ENCODE measurements at regions not wholly inside any gene's neighbourhood (a gene's known extent, or its start where the extent isn't known, plus 50 kb on each side); places are given as distances from the start of the nearest gene placed in this dataset.

GRCh38 chr2:7887441-7887840 lies 794.4 kb upstream of the ID2 start:
- no peak for TF ChIP-seq POLR2AphosphoS5 (IDR thresholded peaks at IDR 0.05; ENCODE audit: low read depth, low read length)
- TF ChIP-seq FOXP2 (optimal IDR thresholded peaks at IDR 0.05; ENCODE audit: borderline replicate concordance, extremely low read depth, extremely low read length, insufficient read depth): no peak
- no peak for TF ChIP-seq REST (IDR thresholded peaks at IDR 0.05; ENCODE audit: insufficient read depth in 1 of 2, low read depth in 2 of 2, low read length in 2 of 2)
- no peak for TF ChIP-seq SIN3A (IDR thresholded peaks at IDR 0.05; ENCODE audit: borderline replicate concordance, insufficient read depth, low read length)
- TF ChIP-seq TAF1 (IDR thresholded peaks at IDR 0.05; ENCODE audit: borderline replicate concordance, insufficient read depth, low read length): no peak

GRCh38 chr2:7888876-7889275 lies 793.0 kb upstream of the ID2 start:
- no peak for TF ChIP-seq SIN3A (IDR thresholded peaks at IDR 0.05; ENCODE audit: borderline replicate concordance, insufficient read depth, low read length)
- no peak for TF ChIP-seq POLR2AphosphoS5 (IDR thresholded peaks at IDR 0.05; ENCODE audit: low read depth, low read length)
- no peak for TF ChIP-seq TAF1 (IDR thresholded peaks at IDR 0.05; ENCODE audit: borderline replicate concordance, insufficient read depth, low read length)
- no peak for TF ChIP-seq FOXP2 (optimal IDR thresholded peaks at IDR 0.05; ENCODE audit: borderline replicate concordance, extremely low read depth, extremely low read length, insufficient read depth)
- TF ChIP-seq REST (IDR thresholded peaks at IDR 0.05; ENCODE audit: insufficient read depth in 1 of 2, low read depth in 2 of 2, low read length in 2 of 2): no peak

GRCh38 chr2:7891312-7891711 lies 790.5 kb upstream of the ID2 start:
- TF ChIP-seq TAF1 (IDR thresholded peaks at IDR 0.05; ENCODE audit: borderline replicate concordance, insufficient read depth, low read length) (no peak), POLR2AphosphoS5 (IDR thresholded peaks at IDR 0.05; ENCODE audit: low read depth, low read length) (no peak), SIN3A (IDR thresholded peaks at IDR 0.05; ENCODE audit: borderline replicate concordance, insufficient read depth, low read length) (no peak), FOXP2 (optimal IDR thresholded peaks at IDR 0.05; ENCODE audit: borderline replicate concordance, extremely low read depth, extremely low read length, insufficient read depth) (no peak), REST (IDR thresholded peaks at IDR 0.05; ENCODE audit: insufficient read depth in 1 of 2, low read depth in 2 of 2, low read length in 2 of 2) (no peak)

GRCh38 chr2:7895289-7895688 lies 786.6 kb upstream of the ID2 start:
- TF ChIP-seq SIN3A (IDR thresholded peaks at IDR 0.05; ENCODE audit: borderline replicate concordance, insufficient read depth, low read length) (no peak), TAF1 (IDR thresholded peaks at IDR 0.05; ENCODE audit: borderline replicate concordance, insufficient read depth, low read length) (no peak), POLR2AphosphoS5 (IDR thresholded peaks at IDR 0.05; ENCODE audit: low read depth, low read length) (no peak), FOXP2 (optimal IDR thresholded peaks at IDR 0.05; ENCODE audit: borderline replicate concordance, extremely low read depth, extremely low read length, insufficient read depth) (no peak), REST (IDR thresholded peaks at IDR 0.05; ENCODE audit: insufficient read depth in 1 of 2, low read depth in 2 of 2, low read length in 2 of 2) (no peak)

GRCh38 chr2:7896940-7897487 lies 784.8 kb upstream of the ID2 start:
- no peak for TF ChIP-seq FOXP2 (optimal IDR thresholded peaks at IDR 0.05; ENCODE audit: borderline replicate concordance, extremely low read depth, extremely low read length, insufficient read depth)
- no peak for TF ChIP-seq SIN3A (IDR thresholded peaks at IDR 0.05; ENCODE audit: borderline replicate concordance, insufficient read depth, low read length)
- no peak for TF ChIP-seq POLR2AphosphoS5 (IDR thresholded peaks at IDR 0.05; ENCODE audit: low read depth, low read length)
- TF ChIP-seq TAF1 (IDR thresholded peaks at IDR 0.05; ENCODE audit: borderline replicate concordance, insufficient read depth, low read length): no peak
